HG03025 (cell line): ENCODE measurements at regions not wholly inside any gene's neighbourhood (a gene's known extent, or its start where the extent isn't known, plus 50 kb on each side); places are given as distances from the start of the nearest gene placed in this dataset.
A peak's percentile ranks its signal among the peaks of the same experiment; 100 is the strongest.
"Not testable (repeated sequence)": the region's sequence is repeated elsewhere in the genome, so short reads cannot be mapped to it uniquely, and the experiment has no call there.

Experiments
- ATAC-seq: cut with Tn5 transposase; IDR thresholded peaks from one replicate; pipeline ENCODE4 v1.9.1; 2021; ENCODE audit warnings: mild to moderate bottlenecking, moderate library complexity; ENCODE audit not compliant: unreplicated experiment, low FRiP score

- ATAC-seq, result peak; percentile 61
These were observed 97.8 kb upstream of the PMAIP1 start for GRCh38 chr18:59802031-59802430.

DNA sequence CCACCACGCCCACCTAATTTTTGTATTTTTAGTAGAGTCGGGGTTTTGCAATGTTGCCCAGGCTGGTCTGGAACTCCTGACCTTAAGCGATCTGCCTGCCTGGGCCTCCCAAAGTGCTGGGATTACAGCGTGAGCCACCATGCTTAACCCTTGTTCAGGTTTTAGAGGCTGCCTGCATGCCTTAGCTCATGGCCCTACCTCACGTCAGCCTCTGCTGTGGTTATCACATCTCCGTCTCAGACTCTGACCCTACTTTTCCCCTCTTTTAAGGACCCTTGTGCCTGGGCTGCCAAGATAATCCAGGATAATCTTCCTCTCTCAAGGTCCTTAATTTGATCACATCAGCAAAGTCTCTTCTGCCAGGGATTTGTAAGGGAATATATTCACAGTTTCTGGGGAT, 98.2 kb upstream of the PMAIP1 start:
- no peak for ATAC-seq

GRCh38 chr18:59800897-59801296, 98.9 kb upstream of the PMAIP1 start:
- no peak for ATAC-seq

GRCh38 chr18:59799383-59800015, 100.3 kb upstream of the PMAIP1 start:
- ATAC-seq, result no peak

DNA sequence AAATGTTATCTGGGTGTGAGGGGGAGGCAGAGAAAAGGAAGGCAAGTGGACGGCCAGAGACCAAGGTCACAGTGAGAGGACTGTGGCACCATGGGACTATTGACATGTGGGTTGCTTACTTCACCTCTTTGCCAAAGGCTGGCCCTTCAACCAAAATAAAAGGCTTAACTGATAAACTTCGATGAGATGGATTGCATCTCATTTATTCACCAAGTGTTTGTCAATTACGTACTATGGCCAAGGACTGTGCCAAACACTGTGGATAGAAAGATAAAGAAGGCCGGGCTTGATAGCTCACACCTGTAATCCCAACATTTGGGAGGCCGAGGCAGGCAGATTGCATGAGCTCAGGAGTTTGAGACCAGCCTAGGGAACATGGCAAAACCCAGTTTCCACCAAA, 98.7 kb upstream of the CCBE1 start:
- ATAC-seq, result no peak

- no peak for ATAC-seq
These were observed 95.1 kb upstream of the CCBE1 start for GRCh38 chr18:59792353-59792752.

DNA sequence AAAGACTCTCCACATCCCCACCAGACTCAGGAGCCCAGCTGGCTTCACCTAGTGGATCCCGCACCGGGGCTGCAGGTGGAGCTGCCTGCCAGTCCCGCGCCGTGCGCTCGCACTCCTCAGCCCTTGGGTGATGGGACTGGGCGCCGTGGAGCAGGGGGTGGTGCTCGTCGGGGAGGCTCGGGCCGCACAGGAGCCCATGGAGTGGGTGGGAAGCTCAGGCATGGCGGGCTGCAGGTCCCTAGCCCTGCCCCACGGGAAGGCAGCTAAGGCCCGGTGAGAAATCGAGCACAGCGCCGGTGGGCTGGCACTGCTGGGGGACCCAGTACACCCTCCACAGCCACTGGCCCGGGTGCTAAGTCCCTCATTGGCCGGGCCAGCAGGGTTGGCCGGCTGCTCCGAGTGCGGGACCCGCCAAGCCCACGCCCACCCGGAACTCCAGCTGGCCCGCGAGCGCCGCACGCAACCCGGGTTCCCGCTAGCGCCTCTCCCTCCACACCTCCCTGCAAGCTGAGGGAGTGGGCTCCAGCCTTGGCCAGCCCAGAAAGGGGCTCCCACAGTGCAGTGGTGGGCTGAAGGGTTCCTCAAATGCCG, 93.2 kb upstream of the CCBE1 start:
- not testable (repeated sequence) for ATAC-seq

GRCh38 chr18:59788791-59789106, 91.5 kb upstream of the CCBE1 start:
- ATAC-seq, result no peak

DNA sequence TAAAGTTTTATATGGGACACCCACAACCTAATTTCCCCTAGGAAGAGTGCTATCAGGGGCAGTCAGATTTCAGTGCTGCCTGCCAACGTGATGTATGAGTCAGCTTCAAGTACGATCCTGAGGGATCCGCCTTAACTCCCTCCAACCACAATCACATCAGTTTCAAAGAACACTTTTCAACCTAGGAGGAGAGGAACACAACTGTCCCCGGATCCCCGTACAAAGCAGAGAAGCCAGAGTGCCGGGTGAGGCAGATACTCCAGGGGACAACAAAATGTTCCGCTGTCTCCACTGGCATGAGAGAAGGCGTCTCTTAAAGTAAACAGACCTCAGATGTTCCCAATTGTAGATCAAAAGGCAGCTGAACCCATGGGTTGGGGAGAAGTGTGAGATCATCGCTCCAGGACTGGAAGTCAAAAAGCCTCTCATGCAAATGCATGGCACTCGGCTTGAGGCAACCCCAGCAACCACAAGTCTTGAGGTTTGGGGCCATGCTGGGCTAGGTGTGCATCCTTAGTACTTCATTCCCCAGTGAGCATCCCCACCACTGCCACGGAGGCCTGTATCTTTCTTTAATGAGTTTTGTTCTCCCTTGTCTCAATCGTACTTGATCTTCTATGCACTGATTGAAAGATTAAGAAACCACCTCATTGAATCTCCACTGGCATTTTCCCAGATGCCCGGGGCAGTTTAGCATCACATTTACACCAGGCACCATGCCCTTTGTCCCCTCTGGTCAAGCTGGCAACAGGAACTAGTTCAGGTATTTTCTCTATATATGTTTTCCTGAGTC, 91.0 kb upstream of the CCBE1 start:
- no peak for ATAC-seq

- no peak for ATAC-seq
These were observed 87.5 kb upstream of the CCBE1 start for GRCh38 chr18:59784694-59785093.

DNA sequence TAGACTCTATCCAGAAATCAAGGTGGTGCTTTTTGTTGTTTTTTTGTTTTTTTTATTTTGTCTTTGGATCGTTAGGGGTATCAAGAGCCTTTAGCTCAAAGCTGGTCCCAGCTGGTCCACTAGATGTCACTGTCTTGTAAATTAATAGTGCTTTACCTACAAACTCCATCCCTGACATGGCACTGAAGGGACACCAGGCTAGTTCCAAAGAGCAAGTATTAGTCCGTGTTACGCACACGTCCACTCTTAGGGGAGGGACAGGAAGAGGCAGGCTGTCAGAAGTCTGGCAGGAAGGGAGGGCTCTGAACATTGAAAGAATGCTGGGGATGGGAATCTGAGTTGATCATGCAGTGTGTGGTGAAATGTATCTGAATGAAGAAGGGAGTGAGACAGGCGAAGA, 85.9 kb upstream of the CCBE1 start:
- ATAC-seq, result peak; percentile 74

DNA sequence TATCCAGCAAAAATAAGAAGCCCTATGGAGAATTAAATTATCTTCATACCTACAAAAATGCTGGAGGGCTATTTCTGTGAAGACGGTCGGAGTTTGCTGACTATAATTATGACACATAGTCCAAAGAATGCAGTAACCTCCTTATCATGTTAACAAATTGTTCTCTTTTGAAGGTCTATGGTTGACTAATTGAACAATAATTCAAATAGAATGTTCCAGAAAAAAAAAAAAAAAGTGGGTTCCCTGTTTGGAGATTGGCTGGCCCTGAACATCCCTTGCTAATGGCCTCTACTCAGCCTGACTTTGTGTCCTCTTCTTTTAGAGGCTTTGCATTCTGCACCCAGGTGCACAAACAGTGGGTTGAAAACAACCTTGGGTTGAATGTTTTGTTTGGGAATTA, 82.8 kb upstream of the CCBE1 start:
- no peak for ATAC-seq

- no peak for ATAC-seq
These were observed 81.2 kb upstream of the CCBE1 start for GRCh38 chr18:59778434-59778833.

- ATAC-seq, result no peak
These were observed 80.4 kb upstream of the CCBE1 start for GRCh38 chr18:59777636-59778035.

DNA sequence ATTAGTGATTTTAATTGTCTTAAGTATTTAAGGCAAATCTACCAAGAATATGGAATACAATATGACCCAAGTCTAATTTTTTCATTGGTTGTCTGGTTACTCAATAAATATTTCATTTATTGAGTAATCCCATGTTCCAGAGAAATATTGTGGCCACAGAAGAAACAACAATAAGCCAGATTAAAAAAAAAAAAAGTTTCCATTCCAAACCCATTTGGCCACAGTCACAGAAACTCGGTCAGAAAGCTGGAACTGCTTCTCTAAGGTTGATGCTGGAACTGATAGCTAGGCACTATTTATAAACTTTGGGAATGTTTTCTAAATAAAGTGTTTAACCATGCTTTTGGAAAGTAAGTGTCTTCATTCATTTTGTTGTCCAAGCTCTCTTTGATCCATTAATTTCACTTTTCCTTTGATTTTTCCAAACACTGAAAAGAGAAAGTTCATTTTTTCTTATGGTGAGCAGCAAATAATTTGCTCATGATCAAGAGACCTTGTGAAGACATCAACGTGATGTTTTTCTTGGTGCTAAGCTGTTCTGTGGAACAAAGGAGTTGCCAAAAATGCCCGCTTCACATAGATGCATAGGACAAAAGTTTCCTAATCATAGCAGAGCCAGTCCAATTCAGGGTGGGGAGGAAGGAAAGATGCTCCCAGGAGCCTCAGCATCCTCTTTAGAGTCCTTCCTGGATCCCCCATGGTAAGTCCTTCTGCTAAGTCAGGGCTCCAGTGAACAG, 72.1 kb upstream of the CCBE1 start:
- ATAC-seq, result no peak

- no peak for ATAC-seq
These were observed 71.2 kb upstream of the CCBE1 start for GRCh38 chr18:59768409-59768808.

DNA sequence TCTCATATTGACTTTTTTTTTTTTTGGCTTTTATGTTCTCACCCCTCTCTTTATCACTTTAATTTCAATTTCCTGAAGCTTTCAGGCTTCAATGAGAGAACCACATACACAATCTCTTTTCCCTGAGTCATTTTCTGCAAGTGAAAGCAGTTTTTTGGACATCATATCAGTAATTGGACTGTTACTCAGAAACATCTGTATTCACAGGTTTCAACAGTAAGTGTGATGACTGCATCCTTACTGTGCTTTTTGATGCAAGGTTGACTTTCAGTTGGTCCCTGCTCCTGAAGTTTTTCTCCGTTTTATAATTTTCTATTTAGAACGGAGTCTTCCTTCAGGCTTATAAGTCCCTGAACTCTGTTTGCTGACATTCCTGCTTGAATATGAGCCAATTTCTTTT, 70.5 kb upstream of the CCBE1 start:
- no peak for ATAC-seq

DNA sequence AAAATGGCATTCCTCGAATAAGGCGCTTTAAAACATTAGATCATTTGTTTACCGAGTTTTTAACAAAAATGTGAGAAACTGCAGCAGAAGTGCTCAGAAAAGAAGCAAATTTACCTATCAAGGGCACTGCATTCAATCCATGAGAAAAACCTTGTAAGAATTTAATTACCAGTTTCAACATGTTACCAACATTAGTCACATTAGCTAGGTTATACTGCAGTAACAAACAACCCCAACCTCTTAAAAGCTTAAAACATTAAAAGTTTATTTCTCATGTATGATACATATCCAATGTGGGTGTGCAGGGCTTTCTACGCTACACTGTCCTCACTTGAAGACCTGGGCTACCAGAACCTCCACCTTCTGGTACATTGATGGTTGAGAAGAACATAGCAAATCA, 68.1 kb upstream of the CCBE1 start:
- ATAC-seq, result no peak

DNA sequence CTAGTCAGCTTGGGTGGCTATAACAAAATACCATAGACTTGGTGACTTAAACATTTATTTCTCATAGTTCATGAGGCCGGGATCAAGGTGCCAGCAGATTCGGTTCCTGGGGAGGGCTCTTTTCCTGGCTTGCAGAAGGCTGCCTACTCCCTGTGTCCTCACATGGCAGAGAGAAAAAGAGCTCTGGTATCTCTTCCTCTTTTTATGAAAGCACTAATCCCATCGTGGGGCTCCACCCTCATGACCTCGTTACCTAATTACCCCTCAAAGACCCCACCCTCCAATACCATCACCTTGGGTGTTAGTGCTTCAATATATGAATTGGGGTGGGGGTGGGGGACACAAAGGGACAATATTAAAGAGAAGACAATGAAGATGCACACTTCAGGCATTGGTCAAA, 67.1 kb upstream of the CCBE1 start:
- no peak for ATAC-seq

GRCh38 chr18:59763541-59764136, 66.4 kb upstream of the CCBE1 start:
- no peak for ATAC-seq
